ENCODE measurements at regions not wholly inside any gene's neighbourhood (a gene's known extent, or its start where the extent isn't known, plus 50 kb on each side); places are given as distances from the start of the nearest gene placed in this dataset.

- TF ChIP-seq EP300 (IDR thresholded peaks at IDR 0.05; ENCODE audit: borderline replicate concordance in 1 of 2, low read depth in 1 of 2, low read length in 1 of 2) (no peak), FOSL2 (IDR thresholded peaks at IDR 0.05; ENCODE audit: borderline replicate concordance, low read depth) (no peak), RXRA (IDR thresholded peaks at IDR 0.05; ENCODE audit: borderline replicate concordance, low read depth) (no peak), YY1 (IDR thresholded peaks at IDR 0.05; ENCODE audit: low read depth) (no peak), USF2 (IDR thresholded peaks at IDR 0.05; ENCODE audit: borderline replicate concordance, low read depth, low read length) (no peak)
These were observed 113.1 kb downstream of the TTLL2 start (continued) for GRCh38 chr6:167437888-167438484.

- no peaks in the 10 kb centered on the region; a peak in 1 of 4 replicates for H3K4me1 ChIP-seq (ENCODE audit: control insufficient read depth in 1 of 2, insufficient read depth in 2 of 2, low read depth in 1 of 2, low read length in 1 of 2)
- no peaks in the 10 kb centered on the region for H3F3A ChIP-seq (replicated peaks; ENCODE audit: insufficient read depth)
- no peaks in the 10 kb centered on the region for H3K36me3 ChIP-seq (replicated peaks in 1 of 2; ENCODE audit: control insufficient read depth in 1 of 2, insufficient read depth in 2 of 2, low read length in 1 of 2)
- ChIA-PET POLR2A (no interaction called here), CTCF (no interaction called here)
- 0 out of 2 replicates have a peak, but pooled peaks cover 3% of the 10 kb centered on the region for H3K9me3 ChIP-seq
- TF ChIP-seq SIN3A (IDR thresholded peaks at IDR 0.05; ENCODE audit: borderline replicate concordance, low read depth, low read length) (no peak), IRF3 (IDR thresholded peaks at IDR 0.05; ENCODE audit: low read depth, low read length) (no peak), POLR2AphosphoS5 (IDR thresholded peaks at IDR 0.05; ENCODE audit: low read depth, low read length) (no peak), ELF1 (IDR thresholded peaks at IDR 0.05) (no peak), EP300 (IDR thresholded peaks at IDR 0.05; ENCODE audit: borderline replicate concordance in 1 of 2, low read depth in 1 of 2, low read length in 1 of 2) (no peak), PBX3 (IDR thresholded peaks at IDR 0.05) (no peak), YY1 (IDR thresholded peaks at IDR 0.05; ENCODE audit: low read depth) (no peak), REST (IDR thresholded peaks at IDR 0.05; ENCODE audit: low read depth, low read length) (no peak), RCOR1 (IDR thresholded peaks at IDR 0.05; ENCODE audit: low read length) (no peak)
- H4K20me1 ChIP-seq (ENCODE audit: insufficient read depth) = no peaks in the 10 kb centered on the region
- WGBS (ENCODE audit: low lambda C conversion rate) = 41% methylated on average over 9 of the region's 9 CpGs
- no peaks in the 10 kb centered on the region for H3K27me3 ChIP-seq (ENCODE audit: insufficient read depth)
- no peaks in the 10 kb centered on the region for H3K9me2 ChIP-seq
- H2AFZ ChIP-seq (ENCODE audit: low read depth) = no peak overlapping the region
- H3K79me2 ChIP-seq (ENCODE audit: insufficient read depth) = no peaks in the 10 kb centered on the region
- no peak overlapping the region for H3K4me3 ChIP-seq (ENCODE audit: low read depth in 2 of 2, low read length in 1 of 2)
- no peak overlapping the region for H3K4me2 ChIP-seq
- no peak overlapping the region for H3K9ac ChIP-seq
- DNase-seq = no peak
- H3K27ac ChIP-seq (ENCODE audit: low read depth in 2 of 2, low read length in 1 of 2) = no peak overlapping the region
These were observed 116.9 kb downstream of the TTLL2 start for GRCh38 chr6:167441715-167442206.

All from SK-N-SH (cell line).